H9 (cell line): ENCODE measurements at regions not wholly inside any gene's neighbourhood (a gene's known extent, or its start where the extent isn't known, plus 50 kb on each side); places are given as distances from the start of the nearest gene placed in this dataset.

Source experiments
- DNase-seq: peaks from one replicate; pipeline ENCODE4 v3.0.0-alpha.2; 2017
- H2AFZ ChIP-seq: one replicate; pipeline ENCODE4 v1.6.1; 2013; ENCODE audit warnings: mild to moderate bottlenecking, low read length, control low read depth, moderate library complexity
- H2AK5ac ChIP-seq: 2 replicates; pipeline ENCODE4 v1.6.1; 2013; ENCODE audit warnings: low read length, control low read depth, mixed read lengths; ENCODE audit not compliant: insufficient read length
- H2BK120ac ChIP-seq: one replicate; pipeline ENCODE4 v1.6.1; 2013; ENCODE audit warnings: low read depth, mild to moderate bottlenecking, low read length, control low read depth, inconsistent platforms; ENCODE audit not compliant: poor library complexity, severe bottlenecking
- H2BK12ac ChIP-seq: 2 replicates; pipeline ENCODE4 v1.6.1; 2013; ENCODE audit warnings: low read length, control low read depth, mixed read lengths, low read depth; ENCODE audit not compliant: insufficient read length
- H2BK15ac ChIP-seq: 2 replicates; pipeline ENCODE4 v1.6.1; 2013; ENCODE audit warnings: low read depth, low read length, control low read depth
- H2BK20ac ChIP-seq: one replicate; pipeline ENCODE4 v1.6.1; 2013; ENCODE audit warnings: low read depth, mild to moderate bottlenecking, low read length, control low read depth, inconsistent platforms; ENCODE audit not compliant: poor library complexity, severe bottlenecking
- H2BK5ac ChIP-seq: 2 replicates; pipeline ENCODE4 v1.6.1; 2013; ENCODE audit warnings: low read length, control low read depth, mixed read lengths; ENCODE audit not compliant: insufficient read length
- H3K14ac ChIP-seq: 2 replicates; pipeline ENCODE4 v1.6.1; 2013; ENCODE audit warnings: low read length, control low read depth; ENCODE audit not compliant: insufficient read depth
- H3K18ac ChIP-seq: 2 replicates; pipeline ENCODE4 v1.6.1; 2013; ENCODE audit warnings: low read depth, mild to moderate bottlenecking, mixed read lengths, low read length, control low read depth; ENCODE audit not compliant: insufficient read length
- H3K23ac ChIP-seq: 2 replicates; pipeline ENCODE4 v1.6.1; 2013; ENCODE audit warnings: low read length, control low read depth, mixed read lengths, low read depth; ENCODE audit not compliant: insufficient read length
- H3K23me2 ChIP-seq: 2 replicates; pipeline ENCODE4 v1.6.1; 2013; ENCODE audit warnings: low read depth, mild to moderate bottlenecking, mixed read lengths, low read length, control low read depth; ENCODE audit not compliant: insufficient read length, poor library complexity, severe bottlenecking
- H3K27ac ChIP-seq: 2 replicates; pipeline ENCODE4 v1.5.1; 2013; ENCODE audit warnings: low read length, control low read depth, mixed read lengths, low read depth; ENCODE audit not compliant: insufficient read length
- H3K27me3 ChIP-seq: 2 replicates; pipeline ENCODE4 v1.6.1; 2013; ENCODE audit warnings: low read length, control low read depth, inconsistent platforms; ENCODE audit not compliant: insufficient read depth
- H3K4ac ChIP-seq: 2 replicates; pipeline ENCODE4 v1.6.1; 2013; ENCODE audit warnings: low read depth, mild to moderate bottlenecking, control low read depth, inconsistent platforms, low read length, moderate library complexity
- H3K4me1 ChIP-seq: 2 replicates; pipeline ENCODE4 v1.6.1; 2013; ENCODE audit warnings: low read length, control low read depth, inconsistent platforms; ENCODE audit not compliant: insufficient read depth
- H3K4me2 ChIP-seq: 2 replicates; pipeline ENCODE4 v1.6.1; 2013; ENCODE audit warnings: low read length, control low read depth, mixed read lengths; ENCODE audit not compliant: insufficient read length, insufficient read depth
- H3K56ac ChIP-seq: 2 replicates; pipeline ENCODE4 v1.6.1; 2013; ENCODE audit warnings: low read depth, mild to moderate bottlenecking, mixed read lengths, low read length, control low read depth; ENCODE audit not compliant: insufficient read length
- H3K79me1 ChIP-seq: 2 replicates; pipeline ENCODE4 v1.6.1; 2013; ENCODE audit warnings: low read depth, mild to moderate bottlenecking, moderate library complexity, low read length, control low read depth, inconsistent platforms; ENCODE audit not compliant: insufficient read depth, poor library complexity, severe bottlenecking
- H3K79me2 ChIP-seq: 2 replicates; pipeline ENCODE4 v1.6.1; 2013; ENCODE audit warnings: low read length, control low read depth, inconsistent platforms; ENCODE audit not compliant: insufficient read depth
- H3K9ac ChIP-seq: 2 replicates; pipeline ENCODE4 v1.6.1; 2013; ENCODE audit warnings: low read length, control low read depth, mixed read lengths; ENCODE audit not compliant: insufficient read length; ENCODE audit errors: extremely low read depth
- H3K9me3 ChIP-seq: one replicate; pipeline ENCODE4 v1.6.1; 2013; ENCODE audit warnings: low read depth, low read length, inconsistent platforms; ENCODE audit not compliant: control insufficient read depth
- H3T11ph ChIP-seq: one replicate; pipeline ENCODE4 v1.6.1; 2013; ENCODE audit warnings: mild to moderate bottlenecking, low read length, control low read depth, inconsistent platforms
- H4K20me1 ChIP-seq: one replicate; pipeline ENCODE4 v1.6.1; 2013; ENCODE audit not compliant: control insufficient read depth, insufficient read length, insufficient read depth
- H4K5ac ChIP-seq: 2 replicates; pipeline ENCODE4 v1.6.1; 2013; ENCODE audit warnings: low read depth, mild to moderate bottlenecking, mixed read lengths, low read length, control low read depth; ENCODE audit not compliant: insufficient read length
- H4K8ac ChIP-seq: replicated peaks from 2 replicates; pipeline ENCODE4 v1.6.1; 2013; ENCODE audit warnings: low read length, control low read depth, mixed read lengths, low read depth; ENCODE audit not compliant: insufficient read length
- H4K91ac ChIP-seq: 2 replicates; pipeline ENCODE4 v1.6.1; 2013; ENCODE audit warnings: low read depth, mild to moderate bottlenecking, moderate library complexity, mixed read lengths, low read length, control low read depth; ENCODE audit not compliant: insufficient read length
- H3K27ac Mint-ChIP-seq, 3 experiments: 2 replicates in 2 of 3; 3 replicates in 1 of 3; pipeline ENCODE4 v1.8.0; 2020 to 2021; ENCODE audit warnings: mixed read lengths in 3 of 3, mild to moderate bottlenecking in 1 of 3, moderate library complexity in 1 of 3
- H3K27me3 Mint-ChIP-seq: 2 replicates; pipeline ENCODE4 v1.8.0; 2021; ENCODE audit warnings: low read depth, mild to moderate bottlenecking, moderate library complexity, mixed read lengths
- H3K36me3 Mint-ChIP-seq, 3 experiments: 2 replicates in 2 of 3; 3 replicates in 1 of 3; pipeline ENCODE4 v1.8.0; 2020 to 2021; ENCODE audit warnings: low read depth in 3 of 3, mixed read lengths in 3 of 3; ENCODE audit not compliant: insufficient read depth in 1 of 3
- H3K4me1 Mint-ChIP-seq, 2 experiments: 2 replicates each; pipeline ENCODE4 v1.8.0; 2020; ENCODE audit warnings: mixed read lengths in 2 of 2
- H3K4me3 Mint-ChIP-seq, 2 experiments: 2 replicates in 1 of 2; 3 replicates in 1 of 2; pipeline ENCODE4 v1.8.0; 2020 to 2021; ENCODE audit warnings: mild to moderate bottlenecking in 2 of 2, mixed read lengths in 2 of 2, moderate library complexity in 1 of 2
- H3K9me3 Mint-ChIP-seq, 2 experiments: 2 replicates in 1 of 2; 3 replicates in 1 of 2; pipeline ENCODE4 v1.8.0; 2020; ENCODE audit warnings: mild to moderate bottlenecking in 2 of 2, mixed read lengths in 2 of 2, moderate library complexity in 1 of 2
- CTCF ChIP-seq: fragments of 200-600 bp; sonication (generic); conservative IDR thresholded peaks from 3 replicates; pipeline ENCODE4 v1.8.0; 2021; ENCODE audit warnings: antibody characterized with exemption, mild to moderate bottlenecking
- WGBS: extraction: QIAGEN DNeasy Blood & Tissue Kit; methylation state at CpG from one replicate; pipeline ENCODE4 v1.1.7; 2013; ENCODE audit warnings: missing lambda C conversion rate, low lambda C conversion rate, mixed read lengths; ENCODE audit not compliant: insufficient read length; ENCODE audit errors: extremely low coverage; 5-methylcytosine and 5-hydroxymethylcytosine counted together

- Histone ChIP-seq H2BK5ac (no peak overlapping the region), H3T11ph (no peak overlapping the region), H2BK120ac (no peak overlapping the region), H3K18ac (no peak overlapping the region), H3K9ac (no peak overlapping the region), H4K8ac (no peak overlapping the region), H3K4me1 (no peaks in the 10 kb centered on the region), H2BK15ac (no peak overlapping the region), H3K23me2 (no peaks in the 10 kb centered on the region), H4K20me1 (no peaks in the 10 kb centered on the region), H3K4ac (no peak overlapping the region), H3K27ac (no peak overlapping the region), H3K9me3 (peaks cover 3% of the 10 kb centered on the region), H3K79me1 (no peaks in the 10 kb centered on the region), H2BK20ac (no peak overlapping the region), H2BK12ac (no peak overlapping the region), H3K4me2 (no peak overlapping the region), H3K56ac (no peak overlapping the region), H4K5ac (no peak overlapping the region), H3K27me3 (peaks cover 81% of the 10 kb centered on the region), H4K91ac (no peak overlapping the region), H2AK5ac (no peak overlapping the region), H2AFZ (no peak overlapping the region), H3K23ac (no peak overlapping the region), H3K79me2 (no peaks in the 10 kb centered on the region), H3K14ac (no peak overlapping the region)
- Mint-ChIP-seq H3K36me3 (peaks cover 0 to 2% (median under 1%) of the 10 kb centered on the region in 3 experiments; a peak in 3 of 7 replicates), H3K27me3 (peaks cover 100% of the 10 kb centered on the region), H3K9me3 (peaks cover 5 to 13% of the 10 kb centered on the region in 2 experiments), H3K4me3 (no peak overlapping the region), H3K4me1 (peaks cover 13% of the 10 kb centered on the region in 2 experiments), H3K27ac (no peak overlapping the region)
- no peak for DNase-seq
- TF ChIP-seq CTCF: no peak
- WGBS: no CpG with 5 or more reads among the region's 4 CpGs
Measured at GRCh38 chr2:217273162-217273561, 413.3 kb upstream of the TNP1 start.
